Cardiac muscle cell (in vitro differentiated cells and primary cell): ENCODE measurements at regions not wholly inside any gene's neighbourhood (a gene's known extent, or its start where the extent isn't known, plus 50 kb on each side); places are given as distances from the start of the nearest gene placed in this dataset.

Experiments used
- DNase-seq, 2 donors: peaks; one replicate each; pipeline versions ENCODE4 v3.0.0 to v3.0.0-alpha.2; 2010 to 2017; ENCODE audit warnings: low read depth in 1 of 2, low spot score in 1 of 2
- H3K27ac ChIP-seq: fragments of 200-600 bp; sonication (generic); 2 replicates; pipeline ENCODE4 v1.5.1; 2016
- H3K27me3 ChIP-seq: fragments of 200-600 bp; sonication (generic); 2 replicates; pipeline ENCODE4 v1.6.0; 2016; ENCODE audit warnings: control low read depth
- H3K36me3 ChIP-seq: fragments of 200-600 bp; sonication (generic); 2 replicates; pipeline ENCODE4 v1.5.1; 2016; ENCODE audit warnings: control low read depth
- H3K4me1 ChIP-seq: fragments of 200-600 bp; sonication (generic); 2 replicates; pipeline ENCODE4 v1.8.1; 2017; ENCODE audit warnings: low read depth, mild to moderate bottlenecking, mixed run types
- H3K4me3 ChIP-seq: fragments of 200-600 bp; sonication (generic); 2 replicates; pipeline ENCODE4 v1.5.1; 2016; ENCODE audit warnings: mild to moderate bottlenecking
- H3K9me3 ChIP-seq: fragments of 200-600 bp; sonication (generic); 2 replicates; pipeline ENCODE4 v1.5.1; 2017; ENCODE audit warnings: low read depth, mild to moderate bottlenecking, control low read depth
- CTCF ChIP-seq: IDR thresholded peaks from 2 replicates; pipeline ENCODE4 v1.5.1; 2012; ENCODE audit warnings: low read depth, mild to moderate bottlenecking, low read length

- no peak for TF ChIP-seq CTCF
- Histone ChIP-seq H3K36me3 (no peaks in the 10 kb centered on the region), H3K27ac (no peak overlapping the region), H3K4me3 (no peak overlapping the region), H3K4me1 (no peaks in the 10 kb centered on the region), H3K9me3 (no peaks in the 10 kb centered on the region), H3K27me3 (no peaks in the 10 kb centered on the region)
- DNase-seq: peak in 1 of 2 donors; percentile 18
Measured at GRCh38 chr3:191148131-191148530, 50.9 kb upstream of the OSTN start.

DNA sequence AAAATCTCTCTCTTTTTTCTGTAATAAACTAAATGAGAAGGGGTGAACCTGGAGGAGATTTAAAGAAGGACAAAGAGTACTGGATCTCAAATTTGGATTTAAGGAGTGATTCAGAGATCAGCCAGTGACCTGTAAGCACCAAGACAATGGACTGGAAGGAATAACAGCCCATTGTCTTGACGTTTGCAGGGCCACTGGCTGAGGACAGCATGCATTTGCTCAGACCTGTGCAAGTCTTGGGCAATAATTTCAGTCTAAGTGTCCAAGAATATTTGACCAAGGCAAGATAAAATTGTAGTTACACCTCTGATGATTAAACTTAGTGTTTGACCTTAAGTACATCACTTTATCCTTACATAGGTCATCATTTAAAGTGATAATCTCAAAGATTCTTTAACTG, 55.8 kb upstream of the OSTN start:
- Histone ChIP-seq H3K27me3 (no peaks in the 10 kb centered on the region), H3K27ac (no peak overlapping the region), H3K4me3 (no peak overlapping the region), H3K36me3 (no peaks in the 10 kb centered on the region), H3K4me1 (no peaks in the 10 kb centered on the region), H3K9me3 (no peaks in the 10 kb centered on the region)
- DNase-seq: peak in 1 of 2 donors; percentile 20
- no peak for TF ChIP-seq CTCF

DNA sequence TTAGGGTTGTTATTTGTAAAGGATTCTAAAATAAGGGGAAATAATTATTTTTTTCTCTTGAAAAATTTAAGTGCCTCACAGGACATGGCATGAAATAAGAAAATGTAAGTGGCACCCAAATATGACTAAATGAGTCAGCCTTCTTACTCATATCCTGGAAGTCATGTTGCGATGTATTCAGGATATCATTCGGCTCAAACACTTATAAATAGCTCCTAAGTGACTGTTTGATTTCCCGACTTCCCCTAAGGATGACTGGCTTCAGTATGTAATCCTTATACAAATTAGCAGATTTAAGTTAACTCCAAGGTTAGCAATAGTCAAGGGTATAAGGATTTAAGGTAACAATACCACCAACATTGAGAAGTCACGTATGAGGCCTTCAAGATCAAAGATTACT, 57.3 kb upstream of the OSTN start:
- no peaks in the 10 kb centered on the region for H3K36me3 ChIP-seq
- TF ChIP-seq CTCF: no peak
- H3K4me3 ChIP-seq: no peak overlapping the region
- H3K9me3 ChIP-seq: no peaks in the 10 kb centered on the region
- no peak overlapping the region for H3K27ac ChIP-seq
- peak in 1 of 2 donors; percentile 70 for DNase-seq
- H3K27me3 ChIP-seq: no peaks in the 10 kb centered on the region
- H3K4me1 ChIP-seq: no peaks in the 10 kb centered on the region

- Histone ChIP-seq H3K9me3 (no peaks in the 10 kb centered on the region), H3K27me3 (no peaks in the 10 kb centered on the region)
- no peak for TF ChIP-seq CTCF
Measured at GRCh38 chr3:191139736-191140135, 59.3 kb upstream of the OSTN start.

DNA sequence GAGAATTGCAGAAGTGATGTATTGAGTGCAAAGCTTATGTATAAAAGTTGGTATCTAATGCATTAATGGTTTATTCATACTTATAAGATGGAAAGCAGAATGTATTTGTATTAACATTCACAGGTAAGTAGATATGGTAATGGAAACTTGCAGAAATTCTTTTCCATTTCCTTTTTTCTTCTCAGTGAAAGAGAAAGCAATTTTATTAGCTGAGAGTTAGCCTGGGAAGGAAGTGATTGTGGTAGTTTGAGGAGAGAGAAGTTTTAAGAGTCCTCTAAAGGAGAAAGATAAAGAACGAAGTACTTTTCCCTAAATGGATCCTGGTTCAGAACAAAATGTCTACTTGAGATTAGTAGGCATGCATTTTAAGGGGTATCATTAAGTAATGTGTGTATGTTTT, 60.1 kb upstream of the OSTN start:
- TF ChIP-seq CTCF: no peak
- DNase-seq: no peak
- no peaks in the 10 kb centered on the region for H3K36me3 ChIP-seq
- no peak overlapping the region for H3K27ac ChIP-seq
- no peaks in the 10 kb centered on the region for H3K9me3 ChIP-seq
- H3K27me3 ChIP-seq: no peaks in the 10 kb centered on the region
- no peak overlapping the region for H3K4me3 ChIP-seq
- H3K4me1 ChIP-seq: no peaks in the 10 kb centered on the region

More at GRCh38 chr3:191139736-191140135, 59.3 kb upstream of the OSTN start:
- H3K4me3 ChIP-seq: no peak overlapping the region
- H3K4me1 ChIP-seq: no peaks in the 10 kb centered on the region
- no peak overlapping the region for H3K27ac ChIP-seq
- DNase-seq: no peak
- H3K36me3 ChIP-seq: no peaks in the 10 kb centered on the region

DNA sequence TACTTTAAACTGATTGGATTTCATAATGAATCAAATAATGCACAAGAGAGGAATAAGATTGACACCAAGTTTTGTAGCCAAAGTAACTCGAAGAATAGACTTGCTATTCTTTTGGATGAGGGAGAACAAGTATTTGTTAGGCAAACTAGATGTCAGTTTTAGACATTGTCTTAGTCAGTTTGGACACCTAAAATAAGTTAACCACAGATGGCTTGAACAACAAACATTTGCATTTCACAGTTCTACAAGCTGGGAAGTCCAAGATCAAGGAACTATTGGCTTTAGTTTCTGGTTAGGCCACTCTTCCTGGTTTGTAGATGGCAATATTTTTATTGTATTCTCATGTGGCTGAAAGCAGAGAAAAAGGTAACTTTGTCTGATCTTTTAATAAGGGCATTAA, 61.3 kb upstream of the OSTN start:
- TF ChIP-seq CTCF: no peak

More for the DNA sequence above, 61.3 kb upstream of the OSTN start:
- H3K36me3 ChIP-seq: no peaks in the 10 kb centered on the region
- no peak overlapping the region for H3K4me3 ChIP-seq
- no peaks in the 10 kb centered on the region for H3K27me3 ChIP-seq
- H3K27ac ChIP-seq: no peak overlapping the region
- DNase-seq: no peak
- no peaks in the 10 kb centered on the region for H3K4me1 ChIP-seq
- no peaks in the 10 kb centered on the region for H3K9me3 ChIP-seq
